ENCODE measurements at regions not wholly inside any gene's neighbourhood (a gene's known extent, or its start where the extent isn't known, plus 50 kb on each side); places are given as distances from the start of the nearest gene placed in this dataset.

DNA sequence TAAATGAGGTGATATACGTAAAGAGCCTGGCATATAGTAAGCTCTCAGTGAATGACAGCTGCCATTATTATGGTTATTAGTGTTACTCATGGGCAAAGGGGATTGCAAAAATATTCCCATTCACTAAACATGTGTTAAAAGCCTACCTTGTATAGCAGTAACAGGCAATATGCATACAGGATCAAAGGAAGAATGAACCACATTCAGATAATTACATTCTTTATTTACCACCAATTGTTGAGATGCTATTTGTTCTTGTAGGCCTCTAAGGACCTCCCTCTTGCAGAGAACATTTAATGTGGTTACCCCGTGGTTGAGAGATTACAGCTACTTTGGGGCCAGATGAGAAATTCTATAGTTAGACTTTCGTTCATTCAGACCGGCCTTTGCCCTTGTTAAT lies 82.7 kb upstream of the DRD2 start:
- Histone ChIP-seq H3K4me1 (ENCODE audit: low read depth, poor library complexity, severe bottlenecking) (no peaks in the 10 kb centered on the region), H3K4me3 (IDR thresholded peaks at IDR 0.05; ENCODE audit: insufficient read depth, low read depth, low read length) (no peak overlapping the region), H3K9ac (no peak overlapping the region), H3K27me3 (ENCODE audit: insufficient read depth, low read depth) (no peaks in the 10 kb centered on the region), H4K20me1 (ENCODE audit: insufficient read depth) (no peaks in the 10 kb centered on the region), H2AFZ (ENCODE audit: low read depth) (no peak overlapping the region), H3K27ac (no peak overlapping the region), H3K79me2 (ENCODE audit: insufficient read depth, low read depth) (no peaks in the 10 kb centered on the region), H3K36me3 (ENCODE audit: insufficient read depth) (no peaks in the 10 kb centered on the region), H3K4me2 (no peak overlapping the region)
- TF ChIP-seq, protein P1, sequence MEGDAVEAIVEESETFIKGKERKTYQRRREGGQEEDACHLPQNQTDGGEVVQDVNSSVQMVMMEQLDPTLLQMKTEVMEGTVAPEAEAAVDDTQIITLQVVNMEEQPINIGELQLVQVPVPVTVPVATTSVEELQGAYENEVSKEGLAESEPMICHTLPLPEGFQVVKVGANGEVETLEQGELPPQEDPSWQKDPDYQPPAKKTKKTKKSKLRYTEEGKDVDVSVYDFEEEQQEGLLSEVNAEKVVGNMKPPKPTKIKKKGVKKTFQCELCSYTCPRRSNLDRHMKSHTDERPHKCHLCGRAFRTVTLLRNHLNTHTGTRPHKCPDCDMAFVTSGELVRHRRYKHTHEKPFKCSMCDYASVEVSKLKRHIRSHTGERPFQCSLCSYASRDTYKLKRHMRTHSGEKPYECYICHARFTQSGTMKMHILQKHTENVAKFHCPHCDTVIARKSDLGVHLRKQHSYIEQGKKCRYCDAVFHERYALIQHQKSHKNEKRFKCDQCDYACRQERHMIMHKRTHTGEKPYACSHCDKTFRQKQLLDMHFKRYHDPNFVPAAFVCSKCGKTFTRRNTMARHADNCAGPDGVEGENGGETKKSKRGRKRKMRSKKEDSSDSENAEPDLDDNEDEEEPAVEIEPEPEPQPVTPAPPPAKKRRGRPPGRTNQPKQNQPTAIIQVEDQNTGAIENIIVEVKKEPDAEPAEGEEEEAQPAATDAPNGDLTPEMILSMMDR (conservative IDR thresholded peaks at IDR 0.05; ENCODE audit: low read depth, low read length): no peak

DNA sequence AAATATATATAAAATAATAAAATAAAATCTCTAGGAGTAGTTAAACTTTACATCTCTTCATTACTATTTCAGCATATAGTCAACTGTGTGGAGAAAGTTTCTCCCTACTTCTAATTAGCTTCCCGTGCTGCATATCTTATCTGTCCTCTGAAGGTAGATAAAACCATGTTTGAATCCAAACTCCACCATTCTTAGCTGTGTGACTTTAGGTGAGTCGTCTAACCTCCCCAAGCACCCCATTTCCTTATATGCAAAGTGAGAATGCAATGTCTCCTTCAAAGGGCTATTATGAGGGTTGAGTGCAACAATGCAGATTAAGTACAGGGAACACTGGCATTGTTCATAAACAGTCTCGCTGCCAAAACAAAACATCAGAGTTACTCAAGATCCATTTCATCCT lies 80.8 kb upstream of the DRD2 start:
- Histone ChIP-seq H2AFZ (ENCODE audit: low read depth) (no peak overlapping the region), H3K4me1 (ENCODE audit: low read depth, poor library complexity, severe bottlenecking) (no peaks in the 10 kb centered on the region)
- TF ChIP-seq, protein P1 (conservative IDR thresholded peaks at IDR 0.05; ENCODE audit: low read depth, low read length): no peak

DNA sequence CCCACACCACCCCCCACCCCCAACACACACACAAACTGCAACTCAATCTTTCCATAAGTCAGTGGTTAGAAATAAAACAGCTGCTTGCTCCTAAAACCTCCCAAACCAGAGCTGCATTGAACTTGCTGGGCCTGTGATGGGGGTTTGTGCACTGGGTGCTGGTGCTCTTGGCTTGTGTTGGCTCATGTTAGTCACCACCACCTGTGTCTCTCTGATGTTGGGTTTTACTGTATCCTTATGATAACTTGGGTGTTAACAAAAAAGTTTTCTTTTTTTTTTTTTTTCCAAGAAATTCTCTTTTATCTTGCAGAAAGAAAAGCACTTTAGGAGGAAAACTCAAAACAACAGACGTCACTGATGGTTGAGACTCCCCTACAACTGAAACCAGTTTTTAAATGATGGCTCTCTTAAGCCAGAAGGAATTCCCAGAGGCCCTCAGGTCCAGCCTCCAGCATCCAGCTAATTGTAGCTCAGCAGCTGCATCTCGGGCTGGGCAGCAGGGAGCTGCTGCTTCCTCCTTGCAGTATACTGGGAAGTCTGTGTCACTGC lies 79.9 kb upstream of the DRD2 start:
- no peaks in the 10 kb centered on the region for H3K4me1 ChIP-seq (ENCODE audit: low read depth, poor library complexity, severe bottlenecking)

More for the DNA sequence above, 80.8 kb upstream of the DRD2 start:
- Histone ChIP-seq H3K4me2 (no peak overlapping the region), H3K27ac (no peak overlapping the region), H3K79me2 (ENCODE audit: insufficient read depth, low read depth) (no peaks in the 10 kb centered on the region), H4K20me1 (ENCODE audit: insufficient read depth) (no peaks in the 10 kb centered on the region), H3K4me3 (IDR thresholded peaks at IDR 0.05; ENCODE audit: insufficient read depth, low read depth, low read length) (no peak overlapping the region), H3K27me3 (ENCODE audit: insufficient read depth, low read depth) (no peaks in the 10 kb centered on the region), H3K9ac (no peak overlapping the region), H3K36me3 (ENCODE audit: insufficient read depth) (no peaks in the 10 kb centered on the region)

DNA sequence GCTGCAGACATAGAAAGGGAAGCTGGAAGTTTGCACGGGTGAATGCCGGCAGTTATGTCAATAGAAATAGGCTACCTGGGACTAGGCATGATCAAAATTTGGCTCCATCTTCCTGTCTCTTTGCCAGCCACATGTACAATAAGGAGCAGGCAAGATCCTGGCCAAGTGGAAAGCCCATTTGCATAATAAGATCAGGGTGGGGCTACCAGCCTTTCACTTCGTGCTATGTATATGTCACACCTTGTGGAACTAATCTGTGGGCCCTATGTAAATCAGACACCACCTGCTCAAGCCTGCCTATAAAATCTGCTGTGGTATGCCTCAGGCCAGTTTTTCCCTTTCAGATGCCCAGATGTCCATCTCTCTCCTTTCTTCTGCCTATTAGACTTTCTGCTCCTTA lies 79.3 kb upstream of the DRD2 start:
- Histone ChIP-seq H3K9ac (no peak overlapping the region), H3K36me3 (ENCODE audit: insufficient read depth) (no peaks in the 10 kb centered on the region), H3K4me3 (IDR thresholded peaks at IDR 0.05; ENCODE audit: insufficient read depth, low read depth, low read length) (no peak overlapping the region), H4K20me1 (ENCODE audit: insufficient read depth) (no peaks in the 10 kb centered on the region), H3K27me3 (ENCODE audit: insufficient read depth, low read depth) (no peaks in the 10 kb centered on the region), H3K79me2 (ENCODE audit: insufficient read depth, low read depth) (no peaks in the 10 kb centered on the region), H3K4me2 (no peak overlapping the region), H2AFZ (ENCODE audit: low read depth) (no peak overlapping the region), H3K27ac (no peak overlapping the region), H3K4me1 (ENCODE audit: low read depth, poor library complexity, severe bottlenecking) (no peaks in the 10 kb centered on the region)
- TF ChIP-seq, protein P1 (conservative IDR thresholded peaks at IDR 0.05; ENCODE audit: low read depth, low read length): no peak

More for the DNA sequence above, 79.9 kb upstream of the DRD2 start:
- Histone ChIP-seq H3K4me3 (IDR thresholded peaks at IDR 0.05; ENCODE audit: insufficient read depth, low read depth, low read length) (no peak overlapping the region), H3K9ac (no peak overlapping the region), H3K4me2 (no peak overlapping the region), H3K79me2 (ENCODE audit: insufficient read depth, low read depth) (no peaks in the 10 kb centered on the region), H3K27ac (no peak overlapping the region), H3K27me3 (ENCODE audit: insufficient read depth, low read depth) (no peaks in the 10 kb centered on the region), H3K36me3 (ENCODE audit: insufficient read depth) (no peaks in the 10 kb centered on the region), H4K20me1 (ENCODE audit: insufficient read depth) (no peaks in the 10 kb centered on the region), H2AFZ (ENCODE audit: low read depth) (no peak overlapping the region)
- TF ChIP-seq, protein P1 (conservative IDR thresholded peaks at IDR 0.05; ENCODE audit: low read depth, low read length): no peak
